ENCODE measurements at regions not wholly inside any gene's neighbourhood (a gene's known extent, or its start where the extent isn't known, plus 50 kb on each side); places are given as distances from the start of the nearest gene placed in this dataset.

GRCh38 chr14:38113546-38113945, 94.2 kb upstream of the SSTR1 start:
- DNase-seq (no peak), ATAC-seq (no peak)
- intact Hi-C loops (cut with micrococcal nuclease) = no loop called here

DNA sequence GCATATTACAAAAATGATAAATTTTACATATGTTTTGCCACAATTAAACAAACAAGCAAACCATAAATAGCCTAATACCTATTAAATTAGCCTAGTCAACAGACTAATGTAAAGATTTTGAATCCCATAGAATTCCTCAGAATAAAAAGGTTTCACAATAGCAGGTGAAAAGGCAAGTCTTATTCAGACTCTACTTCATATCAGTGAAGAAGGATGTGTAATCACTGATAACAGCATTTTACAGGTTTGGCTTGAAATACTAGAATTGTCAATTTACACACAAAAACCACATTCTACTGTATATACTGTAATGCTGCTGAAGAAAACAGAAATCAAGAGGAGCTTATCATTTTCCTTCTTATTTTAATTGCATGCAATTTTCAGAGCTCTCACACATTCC, 90.8 kb upstream of the SSTR1 start:
- DNase-seq = no peak
- intact Hi-C loops (cut with micrococcal nuclease) = no loop called here
- no peak for ATAC-seq

DNA sequence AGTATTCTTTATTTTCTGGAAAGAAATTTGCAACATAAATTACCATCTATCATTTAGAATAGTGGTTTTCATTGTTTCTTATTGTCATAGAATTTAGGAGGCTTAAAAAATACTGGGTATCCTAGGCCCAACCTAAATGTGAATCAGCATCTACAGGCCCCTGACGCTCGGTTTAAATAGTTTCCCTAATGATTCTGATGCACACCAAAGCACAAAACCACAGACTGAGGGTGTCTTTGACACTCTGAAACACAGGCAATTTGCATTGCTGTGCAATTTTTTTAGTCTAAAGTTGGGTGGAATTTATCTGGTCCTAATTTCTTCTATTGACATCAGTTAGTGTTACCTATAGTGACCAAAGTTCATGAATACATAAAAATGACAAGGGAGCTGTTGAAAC, 87.6 kb upstream of the SSTR1 start:
- ATAC-seq = no peak
- intact Hi-C loops (cut with micrococcal nuclease) = no loop called here
- no peak for DNase-seq

DNA sequence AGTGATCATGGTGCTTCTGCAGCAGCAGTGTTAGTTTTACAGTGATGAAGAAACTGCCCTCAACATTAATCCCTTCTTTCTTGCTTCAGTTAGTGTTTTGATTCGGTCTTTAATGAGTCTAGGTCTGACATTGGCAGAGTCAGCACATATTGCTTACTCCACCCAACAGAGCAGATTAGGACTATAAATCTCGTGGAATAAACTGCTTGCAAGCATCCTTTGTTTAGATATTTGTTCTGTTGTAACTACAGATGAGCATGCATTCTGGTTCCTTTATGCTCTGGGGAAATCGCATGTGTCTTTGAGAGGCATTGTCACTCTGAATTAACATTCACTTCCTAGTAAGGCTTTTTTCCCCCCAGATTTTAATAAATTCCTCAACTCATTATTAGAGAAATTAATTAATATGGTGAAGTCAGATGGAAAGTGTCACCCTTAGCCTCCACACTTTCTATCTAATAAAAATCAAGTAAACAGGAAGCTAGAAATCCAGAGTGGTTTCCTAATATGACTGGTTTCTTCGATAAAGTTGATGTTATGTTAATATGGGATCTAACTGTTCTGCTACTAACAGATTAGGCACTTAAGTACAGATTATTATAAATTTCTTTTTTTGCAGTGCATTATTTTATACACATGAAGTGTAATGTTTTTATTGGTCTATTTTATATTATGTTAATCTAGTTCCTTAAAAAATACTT, 86.2 kb upstream of the SSTR1 start:
- DNase-seq = no peak

DNA sequence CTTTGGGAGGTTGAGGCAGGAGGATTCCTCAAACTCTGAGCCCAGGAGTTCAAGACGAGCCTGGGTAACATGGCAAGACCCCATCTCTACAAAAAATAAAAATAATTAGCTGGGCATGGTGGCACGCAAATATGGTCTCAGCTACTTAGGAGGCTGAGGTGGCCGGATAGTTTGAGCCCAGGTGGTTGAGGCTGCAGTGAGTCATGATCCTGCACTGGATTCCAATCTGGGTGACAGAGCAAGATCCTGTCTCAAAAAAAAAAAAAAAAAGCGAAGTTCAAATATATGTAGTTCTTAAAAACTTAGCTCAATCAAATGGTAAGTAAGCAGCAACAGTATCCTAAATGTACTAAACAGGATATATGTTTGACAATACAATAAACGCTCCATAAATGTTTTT, 85.5 kb upstream of the SSTR1 start:
- DNase-seq (no peak), ATAC-seq (no peak)
- intact Hi-C loops (cut with micrococcal nuclease) = no loop called here

More for the DNA sequence above, 86.2 kb upstream of the SSTR1 start:
- no peak for ATAC-seq
- intact Hi-C loops (cut with micrococcal nuclease) = no loop called here

GRCh38 chr14:38124506-38124905, 83.2 kb upstream of the SSTR1 start:
- no peak for ATAC-seq
- intact Hi-C loops (cut with micrococcal nuclease) = no loop called here
- no peak for DNase-seq

GRCh38 chr14:38125481-38126037, 82.1 kb upstream of the SSTR1 start:
- intact Hi-C loops (cut with micrococcal nuclease) = no loop called here
- ATAC-seq (no peak), DNase-seq (no peak)

DNA sequence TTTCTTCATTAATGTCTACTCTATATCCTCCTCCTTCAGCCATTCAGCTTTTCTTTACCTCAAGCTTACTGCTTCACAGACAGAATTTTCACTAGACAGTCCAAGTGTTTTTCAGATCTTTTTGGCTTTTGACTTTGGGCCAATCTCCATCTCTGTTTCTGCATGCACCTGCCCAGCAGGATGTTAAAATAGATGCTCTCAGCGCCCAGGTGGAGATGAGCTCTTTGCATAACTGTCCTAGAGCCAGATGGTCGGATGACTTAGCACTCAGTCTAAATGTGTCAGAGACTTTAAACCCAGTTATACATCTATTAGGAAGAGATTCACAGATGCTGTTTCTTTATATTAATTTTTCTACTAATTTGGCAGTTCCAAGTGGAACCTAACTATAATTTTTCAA, 80.3 kb upstream of the SSTR1 start:
- intact Hi-C loops (cut with micrococcal nuclease) = no loop called here
- DNase-seq (no peak), ATAC-seq (no peak)

GRCh38 chr14:38127784-38128183, 79.9 kb upstream of the SSTR1 start:
- intact Hi-C loops (cut with micrococcal nuclease) = no loop called here
- ATAC-seq (no peak), DNase-seq (no peak)

GRCh38 chr14:38128640-38129039, 79.1 kb upstream of the SSTR1 start:
- DNase-seq = no peak
- intact Hi-C loops (cut with micrococcal nuclease) = no loop called here
- ATAC-seq = no peak

GRCh38 chr14:38129192-38129591, 78.5 kb upstream of the SSTR1 start:
- intact Hi-C loops (cut with micrococcal nuclease) = no loop called here
- ATAC-seq = no peak
- DNase-seq = no peak

- no peak for ATAC-seq
- intact Hi-C loops (cut with micrococcal nuclease) = no loop called here
- DNase-seq = no peak
Measured at GRCh38 chr14:38129705-38130104, 78.0 kb upstream of the SSTR1 start.

GRCh38 chr14:38134416-38135030, 73.2 kb upstream of the SSTR1 start:
- no peak for DNase-seq
- intact Hi-C loops (cut with micrococcal nuclease) = no loop called here
- ATAC-seq = no peak

DNA sequence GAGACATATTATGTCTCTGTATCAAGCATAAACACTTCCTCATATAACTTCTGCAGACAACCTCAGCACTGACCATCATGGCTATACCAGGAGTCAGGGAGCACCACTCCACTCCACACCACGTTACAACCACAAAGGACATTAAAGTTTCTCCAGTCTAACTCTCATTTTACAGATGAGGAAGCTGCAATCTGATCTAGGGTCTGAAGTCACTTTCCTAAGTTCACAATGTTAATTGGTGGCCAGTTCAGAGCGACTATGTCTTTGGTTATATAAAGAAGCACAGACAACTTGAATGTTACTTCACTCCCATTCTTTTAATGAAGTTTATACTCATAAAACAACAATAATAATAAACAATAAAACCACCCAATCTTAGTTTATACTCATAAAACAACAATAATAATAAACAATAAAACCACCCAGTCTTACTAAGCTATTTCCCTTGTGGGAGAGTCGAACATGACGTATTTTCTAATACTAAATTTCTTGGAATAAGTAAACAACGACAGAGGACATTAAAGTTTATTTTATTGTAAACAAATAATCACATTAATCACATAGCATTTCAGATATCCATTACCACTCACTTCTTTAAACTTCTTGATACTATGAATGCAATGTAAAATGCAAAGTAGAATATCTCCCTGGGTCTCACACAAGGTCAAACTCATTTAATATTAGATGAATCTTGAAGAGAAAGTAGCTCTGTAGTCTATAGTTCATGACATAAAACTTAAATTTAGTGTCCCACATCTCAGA, 72.4 kb upstream of the SSTR1 start:
- no peak for DNase-seq
- intact Hi-C loops (cut with micrococcal nuclease) = no loop called here
- ATAC-seq = no peak

DNA sequence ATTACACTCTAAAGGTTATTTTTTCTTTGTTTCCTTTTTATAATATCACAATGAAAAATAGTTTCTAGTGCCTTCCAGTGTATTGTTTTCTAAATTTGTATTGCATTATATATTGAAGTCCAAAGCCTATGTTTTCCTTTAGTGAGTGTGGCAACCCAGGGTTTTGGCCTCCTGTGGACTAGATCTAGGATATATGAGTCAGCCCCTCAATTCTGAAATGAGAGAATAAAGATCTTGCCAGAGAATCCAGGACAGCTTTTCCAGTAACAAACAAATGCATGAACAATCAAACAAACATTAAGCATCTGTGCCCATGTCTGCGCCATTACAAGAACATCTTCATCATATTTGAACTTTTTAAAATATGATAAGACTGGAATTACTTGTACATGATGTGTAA, 70.7 kb upstream of the SSTR1 start:
- ATAC-seq (no peak), DNase-seq (no peak)
- intact Hi-C loops (cut with micrococcal nuclease) = no loop called here

DNA sequence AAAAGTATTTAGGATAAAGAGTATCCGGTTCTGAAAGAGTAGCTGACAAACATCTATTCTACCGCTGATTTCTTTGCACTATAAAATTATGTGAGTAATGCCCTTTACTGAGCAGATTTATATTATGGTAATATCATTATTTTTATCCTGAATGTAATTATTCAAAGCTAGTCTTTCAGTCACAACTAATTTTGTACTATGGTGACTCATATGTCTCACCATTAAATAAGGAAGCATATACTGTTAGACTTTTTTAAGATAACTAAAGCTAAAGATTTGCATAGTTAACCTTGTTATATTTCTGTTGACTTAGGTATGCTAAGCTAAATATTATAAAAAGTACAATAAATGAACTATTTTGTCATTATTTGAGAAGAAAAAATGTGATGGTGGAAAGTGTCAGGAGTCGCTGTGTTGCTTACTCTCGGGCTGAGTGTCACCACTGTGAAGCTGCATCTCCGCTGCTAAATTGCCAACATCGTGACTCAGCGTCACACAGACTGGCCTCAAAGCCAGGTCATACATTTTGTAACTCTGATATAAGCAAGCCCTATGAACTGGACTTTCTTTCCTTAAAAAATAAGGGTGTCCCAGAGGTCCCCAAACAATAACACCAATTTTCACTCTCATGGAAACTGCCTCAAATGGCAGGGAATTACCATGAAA, 69.1 kb upstream of the SSTR1 start:
- DNase-seq (no peak), ATAC-seq (no peak)
- intact Hi-C loops (cut with micrococcal nuclease) = no loop called here

DNA sequence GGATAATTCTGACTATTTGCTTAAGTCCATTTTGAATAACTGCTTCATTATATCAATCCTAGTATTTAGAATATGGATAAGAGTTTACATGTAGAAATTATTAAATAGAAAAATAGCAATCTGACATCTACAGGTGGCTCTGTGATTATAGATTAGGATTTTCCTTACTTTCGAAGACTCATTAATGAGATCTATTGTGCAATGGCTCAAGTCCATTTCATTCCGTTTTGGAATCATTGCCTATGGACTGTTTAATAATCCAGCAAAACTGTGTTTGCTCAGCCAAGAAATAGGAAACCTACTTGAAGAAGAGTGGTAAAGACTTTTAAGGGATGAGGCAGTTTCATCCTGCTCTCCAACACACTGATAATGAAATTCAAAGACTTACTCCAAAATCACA, 67.8 kb upstream of the SSTR1 start:
- DNase-seq = no peak
- ATAC-seq = no peak
- intact Hi-C loops (cut with micrococcal nuclease) = no loop called here

- ATAC-seq (no peak), DNase-seq (no peak)
- intact Hi-C loops (cut with micrococcal nuclease) = no loop called here
Measured at GRCh38 chr14:38143170-38143569, 64.5 kb upstream of the SSTR1 start.

DNA sequence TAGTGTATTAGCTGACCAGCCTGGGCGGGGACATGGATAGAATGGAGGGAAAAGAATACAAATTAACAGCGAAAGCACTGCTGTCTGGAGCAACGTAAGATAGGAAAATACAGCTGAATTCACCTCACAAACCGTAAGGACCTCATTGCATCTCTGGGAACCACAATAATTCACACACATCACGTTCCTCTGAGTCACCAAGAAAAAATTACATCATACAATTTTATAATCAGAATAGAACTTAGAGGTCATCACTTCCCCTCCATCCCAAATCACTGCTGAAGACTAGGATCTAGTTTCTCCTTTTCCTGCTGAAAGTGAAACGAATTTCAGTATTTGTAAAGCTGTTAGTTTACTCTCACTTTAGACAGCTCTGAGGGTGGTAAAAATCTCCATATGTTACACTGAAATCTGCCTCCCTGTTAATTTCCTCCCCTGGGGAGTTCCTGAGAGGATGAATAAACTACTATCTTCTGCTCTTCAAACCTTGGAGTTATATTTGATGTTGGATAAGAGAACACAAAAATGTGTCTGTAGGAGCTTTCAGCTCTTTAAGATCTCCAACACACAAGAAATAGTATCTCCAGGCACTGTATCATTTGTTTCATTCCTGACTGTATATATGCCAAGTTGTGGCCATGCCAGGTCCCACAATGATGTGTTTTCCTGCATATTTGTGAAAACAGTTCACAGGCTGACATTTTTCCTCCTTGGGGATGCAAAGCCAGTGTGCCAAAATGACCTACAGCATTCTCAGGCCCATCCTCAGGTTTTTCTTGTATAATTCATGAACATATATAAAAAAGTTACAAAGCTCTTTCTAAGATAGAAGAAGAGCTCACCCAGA, 63.8 kb upstream of the SSTR1 start:
- DNase-seq (no peak), ATAC-seq (no peak)
- intact Hi-C loops (cut with micrococcal nuclease) = no loop called here

Data from left ventricle myocardium superior (tissue), 1 donor.